Esophagus (tissue), 2 donors: ENCODE measurements at regions not wholly inside any gene's neighbourhood (a gene's known extent, or its start where the extent isn't known, plus 50 kb on each side); places are given as distances from the start of the nearest gene placed in this dataset.
"Not testable (repeated sequence)": the region's sequence is repeated elsewhere in the genome, so short reads cannot be mapped to it uniquely, and the experiment has no call there.

Experiments
- H3K27ac ChIP-seq, 2 donors: one replicate each; pipeline ENCODE4 v1.5.1; 2013; ENCODE audit warnings: low read depth in 2 of 2, mild to moderate bottlenecking in 2 of 2, inconsistent platforms in 1 of 2, low read length in 1 of 2, moderate library complexity in 1 of 2
- H3K27me3 ChIP-seq, 2 donors: one replicate each; pipeline ENCODE4 v1.6.1; 2013; ENCODE audit warnings: low read length in 2 of 2, control low read depth in 1 of 2, mild to moderate bottlenecking in 1 of 2; ENCODE audit not compliant: insufficient read depth in 2 of 2, control insufficient read depth in 1 of 2
- H3K36me3 ChIP-seq, 2 donors: one replicate each; pipeline ENCODE4 v1.6.1; 2013; ENCODE audit warnings: low read length in 1 of 2; ENCODE audit not compliant: control insufficient read depth in 2 of 2, insufficient read depth in 2 of 2
- H3K4me1 ChIP-seq, 2 donors: one replicate each; pipeline ENCODE4 v1.6.1; 2013; ENCODE audit warnings: low read length in 1 of 2; ENCODE audit not compliant: control insufficient read depth in 2 of 2, insufficient read depth in 2 of 2
- H3K4me3 ChIP-seq, 2 donors: one replicate each; pipeline ENCODE4 v1.5.1; 2013; ENCODE audit warnings: low read length in 2 of 2, mild to moderate bottlenecking in 2 of 2, low read depth in 1 of 2, moderate library complexity in 1 of 2
- H3K9me3 ChIP-seq, 2 donors: one replicate each; pipeline ENCODE4 v1.6.1; 2013; ENCODE audit warnings: mild to moderate bottlenecking in 2 of 2, low read depth in 1 of 2, low read length in 1 of 2, moderate library complexity in 1 of 2; ENCODE audit not compliant: control insufficient read depth in 2 of 2, insufficient read depth in 1 of 2
- whole genome bisulfite sequencing, 2 donors: extraction: QIAGEN DNeasy Blood & Tissue Kit; methylation state at CpG; one replicate each; pipeline ENCODE4 v1.1.7; 2013; 5-methylcytosine and 5-hydroxymethylcytosine counted together
- donor health status: healthy with polysubstance abuse.
- donor health status: Bipolar disorder and iron deficiency.

DNA sequence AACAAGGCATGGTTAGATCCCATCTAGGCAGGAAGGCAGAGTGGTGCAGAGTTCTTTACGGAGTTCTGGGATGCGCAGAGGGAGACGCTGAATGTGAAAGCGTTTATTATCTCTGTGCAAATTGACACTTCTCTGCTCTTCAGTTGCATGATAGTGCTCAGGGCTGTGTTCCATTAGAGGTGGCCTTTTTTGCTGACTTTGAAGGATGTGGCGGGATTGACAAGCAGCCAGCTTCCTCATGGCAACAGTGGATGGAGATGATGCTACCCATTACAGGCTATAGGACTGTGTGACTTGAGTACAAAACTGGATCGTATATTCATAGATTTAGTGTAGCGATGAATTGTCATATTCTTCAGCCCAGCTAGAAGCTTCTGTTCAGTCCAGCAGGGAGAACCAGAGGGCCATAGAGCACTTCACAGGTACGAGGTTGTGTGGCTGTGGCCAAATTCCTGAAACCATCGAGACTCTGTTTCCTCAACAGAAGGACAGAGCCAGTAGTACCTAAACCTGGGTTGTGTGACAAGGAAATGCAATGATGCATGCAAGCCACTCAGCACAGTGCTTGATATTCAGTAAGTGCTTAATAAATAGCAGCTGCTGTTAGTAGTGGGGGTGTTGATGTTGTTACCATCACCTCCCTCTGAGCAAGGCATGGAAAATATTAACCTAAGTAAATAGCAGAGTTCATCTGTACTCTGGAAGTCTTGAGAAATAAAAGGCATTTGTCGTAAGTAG is 430.0 kb upstream of the KAZN start:
- Histone ChIP-seq H3K4me1 (no peaks in the 10 kb centered on the region), H3K27ac (no peak overlapping the region), H3K27me3 (no peaks in the 10 kb centered on the region), H3K4me3 (no peak overlapping the region), H3K36me3 (no peaks in the 10 kb centered on the region), H3K9me3 (peaks cover 0 to 3% of the 10 kb centered on the region in 2 donors)
- WGBS, 2 donors, result 92% methylated on average over 10 of the region's 10 CpGs

- Histone ChIP-seq H3K4me3 (no peak overlapping the region), H3K9me3 (peaks cover 0 to 3% of the 10 kb centered on the region in 2 donors), H3K27ac (no peak overlapping the region), H3K27me3 (no peaks in the 10 kb centered on the region), H3K4me1 (no peaks in the 10 kb centered on the region), H3K36me3 (no peaks in the 10 kb centered on the region)
- WGBS, 2 donors, result 65 to 84% methylated on average over 5 of the region's 5 CpGs
These were observed 424.9 kb upstream of the KAZN start for GRCh38 chr1:14173598-14173997.

GRCh38 chr1:14177866-14178265 is 420.6 kb upstream of the KAZN start:
- 46 to 60% methylated on average over 5 of the region's 5 CpGs for WGBS, 2 donors
- H3K27ac ChIP-seq, H3K9me3 ChIP-seq, H3K4me1 ChIP-seq, H3K36me3 ChIP-seq, H3K4me3 ChIP-seq, H3K27me3 ChIP-seq: not testable (repeated sequence)

GRCh38 chr1:14180738-14181137 is 417.7 kb upstream of the KAZN start:
- Histone ChIP-seq H3K4me3 (no peak overlapping the region), H3K9me3 (no peaks in the 10 kb centered on the region), H3K27ac (no peak overlapping the region), H3K36me3 (no peaks in the 10 kb centered on the region), H3K27me3 (no peaks in the 10 kb centered on the region), H3K4me1 (no peaks in the 10 kb centered on the region)
- 42 to 55% methylated on average over 4 of the region's 4 CpGs for WGBS, 2 donors

DNA sequence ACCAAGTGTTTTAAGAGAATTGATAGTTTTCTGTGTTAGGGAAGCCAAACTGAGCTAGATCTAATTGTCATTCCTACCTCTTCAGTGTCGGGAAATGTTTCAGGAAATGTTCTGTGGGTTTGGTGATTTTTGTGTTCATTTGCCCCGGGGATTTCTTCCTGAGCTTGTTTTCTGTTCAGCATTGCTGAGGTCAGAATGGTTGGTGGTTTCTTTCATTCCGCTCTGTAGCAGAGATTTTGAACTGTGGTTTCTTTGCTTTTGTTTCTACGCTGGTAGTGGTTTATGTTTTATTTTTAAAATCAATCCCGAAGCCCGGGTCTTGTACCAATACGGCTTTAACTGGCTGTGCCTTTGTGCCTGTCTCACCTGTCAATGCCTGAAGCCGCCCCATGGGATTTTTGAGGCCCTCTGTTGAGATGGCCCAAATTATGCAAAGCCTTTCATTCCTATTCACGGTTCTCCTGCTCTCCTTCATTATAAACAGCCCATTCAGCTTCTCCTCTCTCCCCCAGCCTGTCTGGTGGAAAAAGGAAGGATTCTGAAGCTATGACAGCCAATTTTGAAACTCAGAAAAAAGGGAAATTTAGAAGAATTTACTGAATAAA is 417.2 kb upstream of the KAZN start:
- no peaks in the 10 kb centered on the region for H3K36me3 ChIP-seq
- no peaks in the 10 kb centered on the region for H3K9me3 ChIP-seq
- no peaks in the 10 kb centered on the region for H3K4me1 ChIP-seq
- no peak overlapping the region for H3K4me3 ChIP-seq
- H3K27ac ChIP-seq, result no peak overlapping the region
- 48 to 54% methylated on average over 9 of the region's 9 CpGs for WGBS, 2 donors
- no peaks in the 10 kb centered on the region for H3K27me3 ChIP-seq

DNA sequence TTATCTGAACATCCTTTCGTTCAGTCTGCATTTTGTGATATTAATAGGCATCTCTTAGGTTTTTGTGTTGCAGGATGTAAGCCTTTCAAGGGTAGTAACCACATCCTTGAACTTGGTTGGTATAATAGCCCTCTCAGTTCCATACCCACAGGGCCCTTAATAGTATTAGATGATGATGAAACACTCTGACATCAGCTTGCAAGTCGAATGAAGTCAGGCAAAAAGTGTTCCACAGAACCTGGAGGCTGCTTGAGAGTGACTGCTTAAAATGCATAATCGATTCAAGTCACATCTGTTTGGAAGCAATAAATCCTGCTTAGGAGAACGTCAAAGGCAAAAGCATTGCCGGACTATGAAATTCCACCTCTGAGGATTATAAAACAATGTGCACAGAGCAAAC is 415.6 kb upstream of the KAZN start:
- H3K4me1 ChIP-seq, result no peaks in the 10 kb centered on the region
- H3K36me3 ChIP-seq, result no peaks in the 10 kb centered on the region
- 80 to 89% methylated on average over 5 of the region's 5 CpGs for WGBS, 2 donors
- H3K27ac ChIP-seq, result no peak overlapping the region
- no peaks in the 10 kb centered on the region for H3K9me3 ChIP-seq
- H3K27me3 ChIP-seq, result no peaks in the 10 kb centered on the region
- no peak overlapping the region for H3K4me3 ChIP-seq

DNA sequence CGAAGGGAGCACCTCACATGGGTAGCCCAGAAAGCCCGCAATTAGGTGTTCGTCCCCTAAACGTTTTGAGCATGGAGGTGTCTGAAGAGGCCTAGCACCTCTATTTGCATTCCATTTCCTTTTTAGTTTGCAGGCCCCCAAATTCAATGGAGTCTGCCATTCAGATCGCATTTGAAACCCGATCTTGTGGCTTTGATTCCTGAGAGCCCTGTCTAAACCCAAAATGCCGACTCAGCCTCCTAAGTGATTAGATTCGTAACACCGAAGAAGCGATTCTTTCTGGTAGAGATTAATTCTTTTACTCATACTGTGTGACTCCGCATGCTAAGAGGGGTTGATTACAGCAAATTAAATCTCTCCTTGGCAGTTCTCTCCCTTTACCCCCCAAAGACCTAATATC is 415.2 kb upstream of the KAZN start:
- H3K4me3 ChIP-seq, result no peak overlapping the region
- H3K27ac ChIP-seq, result no peak overlapping the region
- no peaks in the 10 kb centered on the region for H3K4me1 ChIP-seq
- no peaks in the 10 kb centered on the region for H3K27me3 ChIP-seq
- no peaks in the 10 kb centered on the region for H3K9me3 ChIP-seq
- WGBS, 2 donors, result 89 to 93% methylated on average over 11 of the region's 11 CpGs
- H3K36me3 ChIP-seq, result no peaks in the 10 kb centered on the region

DNA sequence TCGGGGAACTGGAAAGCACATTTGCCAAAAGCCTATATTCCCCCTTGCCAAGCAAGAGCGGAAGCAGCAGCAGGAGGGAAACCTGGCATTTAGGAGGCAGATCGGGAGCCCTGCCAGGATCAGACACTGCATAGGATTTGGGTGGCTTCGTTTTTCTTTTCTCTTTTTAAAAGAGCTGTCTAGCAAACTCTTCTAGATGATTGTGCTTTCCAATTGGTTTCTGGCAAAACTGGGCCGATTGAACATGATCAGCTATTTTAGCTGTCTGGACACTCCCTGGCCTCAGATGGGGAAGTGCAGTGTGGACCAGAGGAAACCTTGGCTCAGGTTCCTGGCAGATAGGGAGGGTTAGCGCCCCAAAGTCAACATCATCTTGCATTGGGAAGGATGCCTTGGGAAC is 414.0 kb upstream of the KAZN start:
- H3K4me3 ChIP-seq, result no peak overlapping the region
- no peaks in the 10 kb centered on the region for H3K27me3 ChIP-seq
- no peaks in the 10 kb centered on the region for H3K36me3 ChIP-seq
- no peaks in the 10 kb centered on the region for H3K4me1 ChIP-seq
- no peak overlapping the region for H3K27ac ChIP-seq
- no peaks in the 10 kb centered on the region for H3K9me3 ChIP-seq
- 40 to 51% methylated on average over 6 of the region's 6 CpGs for WGBS, 2 donors

DNA sequence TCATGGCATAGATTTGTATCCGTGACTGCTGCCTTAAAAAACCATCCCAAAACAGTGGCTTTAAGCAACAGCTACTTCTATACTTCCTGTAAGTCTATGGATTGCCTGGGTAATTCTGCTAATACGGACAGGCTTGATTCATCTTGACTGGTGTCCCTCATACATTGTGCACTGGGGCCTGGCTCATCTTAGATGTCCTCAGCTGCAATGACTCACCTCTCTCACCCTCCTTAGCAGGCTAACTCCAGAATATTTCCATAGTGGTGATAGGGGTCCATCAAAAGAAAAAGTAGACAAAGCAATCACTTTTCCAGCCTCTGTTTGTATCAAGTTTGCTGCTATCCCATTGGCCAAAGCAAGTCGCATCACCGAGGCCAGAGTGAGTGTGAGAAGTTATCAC is 409.1 kb upstream of the KAZN start:
- H3K27ac ChIP-seq, result no peak overlapping the region
- no peak overlapping the region for H3K4me3 ChIP-seq
- WGBS, 2 donors, result 82 to 83% methylated on average over 4 of the region's 4 CpGs
- no peaks in the 10 kb centered on the region for H3K36me3 ChIP-seq
- no peaks in the 10 kb centered on the region for H3K4me1 ChIP-seq
- no peaks in the 10 kb centered on the region for H3K9me3 ChIP-seq
- no peaks in the 10 kb centered on the region for H3K27me3 ChIP-seq

DNA sequence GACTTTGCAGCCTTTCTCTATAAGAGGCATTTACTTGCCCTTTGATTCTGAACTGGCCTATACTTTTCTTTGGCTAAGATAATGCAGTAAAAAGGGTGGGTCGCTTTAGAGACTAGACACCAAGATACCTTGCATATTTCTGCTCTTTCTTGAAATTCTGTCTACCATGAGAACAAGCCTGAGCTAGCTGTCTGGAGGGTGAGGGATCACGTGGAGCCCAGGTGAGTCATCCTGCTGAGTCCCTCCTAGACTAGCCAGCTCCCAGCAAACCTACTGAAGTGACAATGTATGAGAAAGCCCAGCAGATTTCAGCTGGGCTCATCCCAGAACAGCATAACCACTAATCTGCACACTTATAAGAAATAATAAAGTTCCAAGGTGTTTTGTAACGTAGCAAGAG is 408.0 kb upstream of the KAZN start:
- H3K27me3 ChIP-seq, result no peaks in the 10 kb centered on the region
- 48 to 55% methylated on average over 3 of the region's 3 CpGs for WGBS, 2 donors
- H3K36me3 ChIP-seq, result no peaks in the 10 kb centered on the region
- H3K4me1 ChIP-seq, result no peaks in the 10 kb centered on the region
- H3K27ac ChIP-seq, result no peak overlapping the region
- no peaks in the 10 kb centered on the region for H3K9me3 ChIP-seq
- no peak overlapping the region for H3K4me3 ChIP-seq
